Sigmoid colon (tissue), 6 donors: ENCODE measurements at regions not wholly inside any gene's neighbourhood (a gene's known extent, or its start where the extent isn't known, plus 50 kb on each side); places are given as distances from the start of the nearest gene placed in this dataset.
"Not testable (repeated sequence)": the region's sequence is repeated elsewhere in the genome, so short reads cannot be mapped to it uniquely, and the experiment has no call there.

Experiments used
- DNase-seq: peaks from one replicate; pipeline ENCODE4 v3.0.0-alpha.2; 2019
- H3K27ac ChIP-seq, 4 donors: fragments of 200-600 bp; sonication (generic); one replicate each; pipeline ENCODE4 v1.5.1; 2016 to 2019; ENCODE audit warnings: mild to moderate bottlenecking in 1 of 4
- H3K27me3 ChIP-seq, 3 donors: fragments of 200-600 bp; sonication (generic); one replicate each; pipeline ENCODE4 v1.5.1; 2019; ENCODE audit warnings: mild to moderate bottlenecking in 1 of 3
- H3K36me3 ChIP-seq, 4 donors: fragments of 200-600 bp; sonication (generic); one replicate each; pipeline ENCODE4 v1.5.1; 2016 to 2019
- H3K4me1 ChIP-seq, 4 donors: fragments of 200-600 bp; sonication (generic); one replicate each; pipeline ENCODE4 v1.5.1; 2017 to 2019
- H3K4me3 ChIP-seq, 4 donors: fragments of 200-600 bp; sonication (generic); one replicate each; pipeline ENCODE4 v1.5.1; 2017 to 2019; ENCODE audit warnings: mild to moderate bottlenecking in 2 of 4, moderate library complexity in 1 of 4
- H3K9me3 ChIP-seq, 4 donors: fragments of 200-600 bp in 3 of 4; sonication (generic) in 3 of 4; one replicate each; pipeline versions ENCODE4 v1.5.1 to v1.6.1; 2013 to 2019
- CTCF ChIP-seq, 4 experiments: fragments of 450-650 bp in 3 of 4; fragments of 200-600 bp in 1 of 4; IDR thresholded peaks; one replicate each; pipeline ENCODE4 v1.5.1; 2016 to 2019; ENCODE audit warnings: antibody characterized with exemption in 4 of 4, mild to moderate bottlenecking in 3 of 4, moderate library complexity in 2 of 4
- EP300 ChIP-seq, 4 donors: sonication (generic); formaldehyde crosslinking; IDR thresholded peaks; one replicate each; pipeline ENCODE4 v1.6.1; 2017; ENCODE audit warnings: antibody characterized with exemption in 4 of 4
- POLR2A ChIP-seq, 2 donors: fragments of 450-650 bp; IDR thresholded peaks; one replicate each; pipeline ENCODE4 v1.6.1; 2016; ENCODE audit warnings: antibody characterized with exemption in 2 of 2, mild to moderate bottlenecking in 2 of 2, moderate library complexity in 2 of 2
- POLR2AphosphoS5 ChIP-seq, 4 donors: sonication (generic); formaldehyde crosslinking; IDR thresholded peaks; one replicate each; pipeline ENCODE4 v1.6.1; 2017; ENCODE audit warnings: antibody characterized with exemption in 4 of 4
- WGBS, 2 donors: extraction: QIAGEN DNeasy Blood & Tissue Kit; methylation state at CpG; one replicate each; pipeline ENCODE4 v1.1.7; 2013; 5-methylcytosine and 5-hydroxymethylcytosine counted together
- intact Hi-C: fragments of 100-400 bp; cut with DNase I; formaldehyde crosslinking; loops from one replicate; pipeline ENCODE4 v1.15.1; 2023
- donor health status: healthy with polysubstance abuse.
- donor health status: healthy.

GRCh38 chr3:78096488-78097255, 1056.8 kb downstream of the ROBO2 start:
- no peak for DNase-seq
- intact Hi-C loops, result no loop called here
- H3K4me1 ChIP-seq, result peaks cover 0 to 13% (median 8%) of the 10 kb centered on the region in 4 donors
- TF ChIP-seq EP300 (IDR thresholded peaks at IDR 0.05), result no peak
- TF ChIP-seq POLR2AphosphoS5 (IDR thresholded peaks at IDR 0.05), result no peak
- no peak for TF ChIP-seq POLR2A (IDR thresholded peaks at IDR 0.05)
- TF ChIP-seq CTCF (IDR thresholded peaks at IDR 0.05), result no peak
- H3K9me3 ChIP-seq, result no peaks in the 10 kb centered on the region
- H3K36me3 ChIP-seq, result no peaks in the 10 kb centered on the region
- H3K4me3 ChIP-seq, result no peak overlapping the region
- no peak overlapping the region for H3K27ac ChIP-seq
- no peaks in the 10 kb centered on the region for H3K27me3 ChIP-seq

- no peak overlapping the region for H3K27ac ChIP-seq
- intact Hi-C loops, result no loop called here
- no peaks in the 10 kb centered on the region for H3K36me3 ChIP-seq
- WGBS, 2 donors, result 91 to 92% methylated on average over 2 of the region's 2 CpGs
- no peaks in the 10 kb centered on the region for H3K9me3 ChIP-seq
- no peak overlapping the region for H3K4me3 ChIP-seq
- peaks cover 0 to 16% (median 11%) of the 10 kb centered on the region in 4 donors for H3K4me1 ChIP-seq
- no peaks in the 10 kb centered on the region for H3K27me3 ChIP-seq
- DNase-seq, result no peak
- no peak for TF ChIP-seq CTCF (IDR thresholded peaks at IDR 0.05)
- TF ChIP-seq POLR2AphosphoS5 (IDR thresholded peaks at IDR 0.05), result no peak
- no peak for TF ChIP-seq EP300 (IDR thresholded peaks at IDR 0.05)
- TF ChIP-seq POLR2A (IDR thresholded peaks at IDR 0.05), result no peak
These were observed 1058.5 kb downstream of the ROBO2 start for GRCh38 chr3:78098367-78098766.

GRCh38 chr3:78101384-78101783, 1061.5 kb downstream of the ROBO2 start:
- WGBS, 2 donors, result 66 to 76% methylated on average over 3 of the region's 3 CpGs
- no peak for DNase-seq
- H3K27ac ChIP-seq, result no peak overlapping the region
- H3K9me3 ChIP-seq, result no peaks in the 10 kb centered on the region
- intact Hi-C loops, result no loop called here
- TF ChIP-seq POLR2A (IDR thresholded peaks at IDR 0.05) (no peak), CTCF (IDR thresholded peaks at IDR 0.05) (no peak), EP300 (IDR thresholded peaks at IDR 0.05) (no peak), POLR2AphosphoS5 (IDR thresholded peaks at IDR 0.05) (no peak)
- H3K36me3 ChIP-seq, result no peaks in the 10 kb centered on the region
- peaks cover 0 to 16% (median 11%) of the 10 kb centered on the region in 4 donors for H3K4me1 ChIP-seq
- H3K4me3 ChIP-seq, result no peak overlapping the region
- H3K27me3 ChIP-seq, result no peaks in the 10 kb centered on the region

- H3K9me3 ChIP-seq, intact Hi-C loops, H3K4me3 ChIP-seq, H3K27ac ChIP-seq, H3K27me3 ChIP-seq, H3K36me3 ChIP-seq: not testable (repeated sequence)
- 95 to 97% methylated on average over 31 of the region's 31 CpGs for WGBS, 2 donors
- H3K4me1 ChIP-seq, result peaks cover 0 to 24% (median 8%) of the 10 kb centered on the region in 4 donors
- DNase-seq, result peak; percentile 57
These were observed 1068.5 kb downstream of the ROBO2 start for GRCh38 chr3:78108269-78108961.

- Histone ChIP-seq H3K9me3 (no peaks in the 10 kb centered on the region), H3K4me1 (peaks cover 0 to 24% (median 8%) of the 10 kb centered on the region in 4 donors), H3K36me3 (no peaks in the 10 kb centered on the region), H3K4me3 (no peak overlapping the region), H3K27me3 (no peaks in the 10 kb centered on the region), H3K27ac (no peak overlapping the region)
- DNase-seq, result no peak
- 76 to 78% methylated on average over 5 of the region's 5 CpGs for WGBS, 2 donors
- intact Hi-C loops, result no loop called here
- TF ChIP-seq CTCF (IDR thresholded peaks at IDR 0.05) (no peak), POLR2A (IDR thresholded peaks at IDR 0.05) (no peak), POLR2AphosphoS5 (IDR thresholded peaks at IDR 0.05) (peak in 1 of 4 donors; percentile 13)
These were observed 1072.6 kb downstream of the ROBO2 start for GRCh38 chr3:78112291-78113010.
